CD4-positive, alpha-beta T cell treated with Interleukin-17A for 4 hours (primary cell): ENCODE measurements at regions not wholly inside any gene's neighbourhood (a gene's known extent, or its start where the extent isn't known, plus 50 kb on each side); places are given as distances from the start of the nearest gene placed in this dataset.
A peak's percentile ranks its signal among the peaks of the same experiment; 100 is the strongest.
"Not testable (repeated sequence)": the region's sequence is repeated elsewhere in the genome, so short reads cannot be mapped to it uniquely, and the experiment has no call there.

Experiments
- DNase-seq: peaks from one replicate; pipeline ENCODE4 v3.0.0-alpha.2; 2020; ENCODE audit warnings: mixed read lengths

DNA sequence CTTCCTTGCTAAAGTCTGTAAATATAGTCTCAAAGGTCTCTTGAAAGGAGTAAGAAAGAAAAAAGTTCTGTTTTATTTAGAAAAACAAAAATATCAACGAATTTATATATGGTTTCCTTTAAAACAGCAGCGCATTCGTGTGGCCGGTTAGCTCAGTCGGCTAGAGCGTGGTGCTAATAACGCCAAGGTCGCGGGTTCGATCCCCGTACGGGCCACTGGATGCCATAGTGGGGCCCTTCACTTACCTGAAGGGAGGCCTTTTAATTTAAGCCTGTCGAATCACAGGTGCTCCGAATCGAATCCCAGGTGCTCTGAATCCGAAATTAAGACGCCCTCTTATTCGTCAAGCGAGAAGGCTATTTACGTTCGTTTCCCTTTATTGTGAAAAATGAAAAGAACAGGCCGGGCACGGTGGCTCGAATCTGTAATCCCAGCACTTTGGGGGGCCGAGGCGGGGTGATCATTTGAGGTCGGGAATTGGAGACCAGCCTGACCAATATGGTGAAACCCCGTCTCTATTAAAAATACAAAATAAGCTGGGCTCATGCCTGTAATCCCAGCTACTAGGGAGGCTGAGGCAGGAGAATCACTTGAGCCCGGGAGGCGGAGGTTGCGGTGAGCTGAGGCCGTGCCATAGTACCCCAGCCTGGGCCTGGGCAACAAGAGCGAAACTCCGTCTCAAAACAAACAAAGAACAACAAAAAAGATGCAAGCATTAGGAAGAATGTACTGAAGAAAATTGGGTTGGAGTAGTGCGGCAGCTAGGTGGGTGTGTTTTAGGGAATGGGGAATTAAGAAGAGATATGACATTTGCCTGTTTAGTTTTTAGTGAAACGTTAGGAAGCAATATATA is 195.8 kb upstream of the ZNF184 start:
- DNase-seq = peak; percentile 32

DNA sequence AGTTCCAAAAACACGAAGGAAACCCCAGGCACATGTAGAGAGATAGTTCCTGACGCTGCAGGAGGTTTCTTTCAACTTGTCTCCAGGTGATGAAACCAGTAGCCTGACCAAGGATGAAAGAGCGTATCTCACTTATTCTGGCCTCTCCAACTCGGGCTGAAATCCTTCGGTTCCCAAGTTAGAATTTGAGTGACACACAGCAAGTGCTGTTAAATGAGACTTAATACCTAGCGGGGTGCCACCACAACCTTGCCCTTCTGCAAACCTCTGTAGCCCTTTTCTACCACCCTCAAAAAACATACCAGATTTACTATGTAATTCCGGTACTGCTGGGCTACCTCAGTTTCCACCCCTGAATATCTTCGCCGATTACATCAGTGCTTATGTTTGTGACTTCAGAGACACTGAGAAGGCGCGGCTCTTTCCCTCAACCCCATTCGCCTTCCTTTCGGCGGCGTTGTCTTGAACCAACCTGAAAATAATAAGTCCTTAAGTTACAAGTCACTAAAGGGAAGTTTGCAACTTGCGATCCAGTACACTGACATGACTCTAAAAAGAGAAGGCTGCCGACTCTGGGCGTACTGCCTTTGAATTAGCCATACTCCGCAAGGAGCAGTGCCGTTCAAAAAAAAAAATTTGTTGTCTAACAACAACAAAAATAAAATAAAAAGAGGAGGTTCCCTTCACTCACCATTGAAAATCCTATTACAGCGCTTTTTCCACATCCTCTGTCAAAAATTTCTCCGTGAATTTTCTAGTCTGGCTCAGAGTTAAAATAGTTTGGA is 194.9 kb upstream of the ZNF184 start:
- no peak for DNase-seq

DNA sequence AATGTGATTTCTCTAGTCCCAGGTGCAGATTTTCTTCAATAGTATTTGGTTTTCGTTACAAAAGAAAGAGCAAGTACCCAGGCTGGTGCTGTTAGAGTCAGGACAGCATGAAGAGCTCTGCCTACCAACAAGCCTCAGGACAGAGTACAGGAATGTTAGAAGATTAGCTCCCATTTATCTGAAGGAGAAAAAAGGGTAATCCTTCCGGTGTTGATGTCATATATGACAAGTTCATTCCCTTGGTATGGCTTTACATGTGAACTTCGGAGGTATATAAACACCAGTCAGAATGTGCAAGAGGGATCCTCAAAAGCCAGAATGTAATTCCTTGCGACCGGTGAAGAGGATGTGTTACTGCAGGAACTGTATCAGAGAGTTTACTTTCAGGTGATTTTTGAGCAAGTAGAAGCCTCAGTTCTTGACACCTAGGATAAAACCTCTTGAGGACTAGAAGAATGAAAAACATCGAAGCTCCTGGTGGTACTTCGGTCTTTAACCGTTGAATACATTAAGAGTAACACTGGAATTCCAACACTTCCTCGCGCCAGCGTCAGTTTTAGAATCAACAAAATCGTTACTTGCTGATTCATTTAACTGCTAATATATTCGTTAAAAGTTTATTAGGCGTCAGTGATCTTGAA is 194.2 kb upstream of the ZNF184 start:
- no peak for DNase-seq

DNA sequence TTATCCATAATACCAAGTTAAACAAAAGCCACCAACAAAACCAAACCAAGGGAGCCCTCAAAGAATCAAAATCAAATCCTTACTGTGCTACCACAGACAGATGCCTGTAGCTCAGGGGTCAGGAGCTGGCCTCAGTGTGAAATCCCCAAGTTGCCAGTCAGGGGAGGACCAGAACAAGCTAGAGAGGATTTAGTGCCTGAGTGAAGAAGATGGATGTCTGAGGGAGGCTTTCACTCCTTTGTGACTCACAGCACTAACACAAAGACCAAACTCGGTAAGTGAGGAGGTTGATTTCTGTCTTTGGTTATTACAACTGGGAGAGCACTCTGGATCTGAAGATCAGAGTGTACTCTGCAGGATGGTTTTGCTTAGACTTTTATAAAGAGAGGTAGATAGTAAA is 189.9 kb upstream of the ZNF184 start:
- DNase-seq = no peak

DNA sequence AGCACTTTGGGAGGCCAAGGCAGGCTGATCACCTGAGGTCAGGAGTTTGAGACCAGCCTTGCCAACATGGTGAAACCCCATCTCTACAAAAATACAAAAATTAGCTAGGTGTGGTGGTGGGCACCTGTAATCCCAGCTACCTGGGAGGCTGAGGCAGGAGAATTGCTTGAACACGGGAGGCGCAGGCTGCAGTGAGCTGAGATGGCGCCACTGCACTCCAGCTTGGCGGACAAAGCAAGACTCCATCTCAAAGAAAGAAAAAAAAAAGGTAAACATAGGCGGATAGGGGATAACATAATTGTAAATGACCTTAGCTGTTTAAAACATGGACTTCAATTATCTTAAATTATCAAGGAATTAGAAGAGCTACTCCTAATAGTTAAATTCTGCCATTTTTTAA is 189.3 kb upstream of the ZNF184 start:
- DNase-seq = not testable (repeated sequence)

DNA sequence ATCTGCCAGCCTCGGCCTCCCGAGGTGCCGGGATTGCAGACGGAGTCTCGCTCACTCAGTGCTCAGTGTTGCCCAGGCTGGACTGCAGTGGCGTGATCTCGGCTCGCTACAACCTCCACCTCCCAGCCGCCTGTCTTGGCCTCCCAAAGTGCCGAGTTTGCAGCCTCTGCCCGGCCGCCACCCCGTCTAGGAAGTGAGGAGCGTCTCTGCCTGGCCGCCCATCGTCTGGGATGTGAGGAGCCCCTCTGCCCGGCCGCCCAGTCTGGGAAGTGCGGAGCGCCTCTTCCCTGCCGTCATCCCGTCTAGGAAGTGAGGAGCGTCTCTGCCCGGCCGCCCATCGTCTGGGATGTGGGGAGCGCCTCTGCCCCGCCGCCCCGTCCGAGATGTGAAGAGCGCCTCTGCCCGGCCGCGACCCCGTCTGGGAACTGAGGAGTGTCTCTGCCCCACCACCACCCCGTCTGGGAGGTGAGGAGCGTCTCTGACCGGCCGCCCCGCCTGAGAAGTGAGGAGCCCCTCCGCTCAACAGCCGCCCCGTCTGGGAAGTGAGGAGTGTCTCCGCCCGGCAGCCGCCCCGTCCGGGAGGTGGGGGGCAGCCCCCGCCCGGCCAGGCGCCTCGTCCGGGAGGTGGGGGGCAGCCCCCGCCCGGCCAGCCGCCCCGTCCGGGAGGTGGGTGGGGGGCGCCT is 180.4 kb upstream of the ZNF184 start:
- DNase-seq = not testable (repeated sequence)

DNA sequence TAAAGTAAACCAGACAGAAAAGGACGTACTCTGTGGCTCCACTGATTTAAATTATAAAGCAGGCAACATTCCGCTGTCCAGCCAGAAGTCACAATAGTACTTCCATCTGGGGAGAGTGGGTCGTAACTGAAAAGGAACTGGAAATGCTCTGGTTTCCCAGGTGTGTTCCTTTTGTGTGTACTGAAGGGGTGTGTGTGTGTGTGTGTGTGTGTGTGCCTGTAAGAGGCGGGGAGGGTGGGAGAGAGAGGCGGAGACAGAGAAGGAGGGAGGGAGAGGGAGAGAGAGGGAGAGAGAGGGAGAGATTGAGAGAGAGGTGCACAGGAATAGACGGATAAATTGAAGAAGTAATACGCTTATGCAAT is 178.4 kb upstream of the ZNF184 start:
- DNase-seq = no peak

DNA sequence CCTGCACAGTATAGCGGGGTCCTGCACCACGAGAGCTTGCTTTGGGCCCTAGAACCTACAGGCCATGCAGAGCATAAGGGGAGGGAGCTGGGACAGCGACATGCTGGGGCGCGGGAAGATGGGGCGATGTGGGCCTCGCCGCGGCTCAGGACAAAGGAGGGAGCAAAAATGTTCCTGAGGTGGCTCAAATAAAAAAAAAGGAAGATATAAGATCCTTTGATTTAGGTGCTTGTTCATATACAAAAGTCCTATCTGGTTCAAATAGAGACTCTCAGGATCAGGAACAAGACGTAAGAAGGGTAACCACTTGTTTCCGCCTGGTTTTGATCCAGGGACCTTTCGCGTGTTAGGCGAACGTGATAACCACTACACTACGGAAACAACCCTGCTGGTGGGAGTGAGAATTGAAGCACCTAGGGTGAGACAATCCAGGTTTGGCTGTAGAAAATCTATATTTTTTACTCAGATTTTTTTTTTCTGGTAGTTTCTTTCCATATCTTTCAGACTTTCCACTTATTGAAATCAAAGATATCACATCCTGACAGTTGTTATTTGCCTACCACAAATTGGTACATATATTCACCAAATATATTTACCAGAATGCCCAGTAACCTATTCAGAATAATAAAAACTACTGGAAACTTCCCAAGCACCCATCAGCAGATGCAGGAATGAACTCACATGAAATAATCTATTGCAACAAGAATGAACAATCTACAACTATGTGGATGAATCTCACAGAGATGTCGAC is 177.9 kb upstream of the ZNF184 start:
- no peak for DNase-seq

DNA sequence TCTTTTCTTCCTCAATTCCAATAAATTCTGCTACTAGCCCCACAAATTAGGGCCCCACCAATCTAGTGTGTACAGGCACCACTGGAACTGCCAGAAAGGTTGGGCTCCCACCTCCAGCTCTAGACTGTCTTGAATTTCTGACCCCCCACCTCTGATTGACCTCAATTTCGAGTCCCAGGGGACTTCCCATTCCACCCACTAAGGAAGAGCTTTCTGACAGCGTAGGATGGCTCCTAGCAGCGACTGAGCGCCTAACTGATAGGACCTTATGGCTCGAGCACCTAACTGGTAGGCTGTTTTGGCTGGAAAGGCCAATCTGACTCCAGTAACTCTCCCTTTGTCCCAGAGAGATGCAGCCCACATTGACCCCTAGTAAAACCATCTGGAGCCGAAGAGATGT is 171.6 kb upstream of the ZNF184 start:
- DNase-seq = no peak

DNA sequence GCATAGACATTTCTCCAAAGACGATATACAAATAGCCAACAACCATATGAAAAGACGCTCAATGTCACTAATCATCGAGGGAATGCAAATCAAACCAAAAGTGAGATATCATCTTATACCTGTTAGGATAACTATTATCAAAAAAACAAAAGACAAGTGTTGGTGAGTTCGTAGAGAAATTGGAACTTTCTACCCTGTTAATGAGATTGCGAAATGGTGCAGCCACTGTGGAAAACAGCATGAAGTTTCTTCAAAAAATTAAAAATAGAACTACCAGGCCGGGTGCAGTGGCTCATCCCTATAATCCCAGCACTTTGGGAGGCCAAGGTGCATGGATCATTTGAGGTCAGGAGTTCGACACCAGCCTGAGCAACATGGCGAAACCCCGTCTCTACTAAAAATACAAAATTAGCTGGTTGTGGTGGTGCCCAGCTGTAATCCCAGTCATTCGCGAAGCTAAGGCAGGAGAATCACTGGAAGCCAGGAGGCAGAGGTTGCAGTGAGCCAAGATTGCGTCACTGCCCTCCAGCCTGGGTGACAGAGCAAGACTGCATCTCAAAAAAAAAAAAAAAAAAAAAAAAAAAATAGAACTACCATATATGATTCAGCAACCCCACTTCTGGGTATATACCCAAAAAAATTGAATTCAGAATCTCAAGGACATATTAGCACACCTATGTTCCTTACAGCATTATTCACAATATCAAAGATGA is 170.0 kb upstream of the ZNF184 start:
- DNase-seq = no peak

DNA sequence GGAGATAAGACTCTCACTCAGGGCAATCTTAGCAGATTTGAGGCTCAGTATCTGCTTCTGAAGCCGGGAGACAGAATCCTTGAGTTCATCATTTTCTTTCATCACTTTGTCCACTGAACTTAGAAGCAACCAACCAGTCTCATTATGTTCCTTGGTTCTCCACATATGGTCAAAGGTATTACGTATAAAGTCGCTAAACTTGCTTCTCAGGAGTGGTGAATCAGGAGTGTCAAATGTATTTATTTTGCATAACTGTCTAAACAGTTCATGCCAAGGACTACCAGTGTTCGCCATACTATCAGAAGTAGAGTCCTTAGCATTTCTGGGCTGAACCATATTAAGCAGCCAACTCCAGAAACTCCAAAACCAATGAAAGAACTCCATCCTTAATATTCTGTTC is 163.0 kb upstream of the ZNF184 start:
- not testable (repeated sequence) for DNase-seq

DNA sequence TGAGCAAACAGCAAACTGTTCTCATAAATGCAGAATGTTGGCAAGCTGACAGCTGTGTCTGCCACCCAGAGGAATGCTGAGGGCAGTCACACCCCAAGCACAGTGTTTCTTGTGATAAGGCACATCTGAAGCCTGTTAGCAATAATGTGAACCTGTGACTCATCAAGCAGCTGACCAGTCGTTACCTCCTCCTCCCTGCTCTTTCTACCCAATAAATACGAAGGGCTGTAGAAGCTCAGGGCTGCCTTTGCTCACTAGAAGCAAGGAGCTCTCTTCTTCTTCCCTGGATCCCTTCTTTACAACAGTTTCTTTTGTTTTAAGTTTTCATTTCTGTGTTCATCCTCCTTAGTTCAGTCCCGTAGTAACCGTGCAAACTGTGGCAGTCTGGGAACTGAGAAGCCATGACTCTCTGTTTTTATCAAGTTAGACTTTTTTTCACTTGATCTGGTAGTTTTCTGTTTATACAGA is 160.3 kb upstream of the ZNF184 start:
- not testable (repeated sequence) for DNase-seq

DNA sequence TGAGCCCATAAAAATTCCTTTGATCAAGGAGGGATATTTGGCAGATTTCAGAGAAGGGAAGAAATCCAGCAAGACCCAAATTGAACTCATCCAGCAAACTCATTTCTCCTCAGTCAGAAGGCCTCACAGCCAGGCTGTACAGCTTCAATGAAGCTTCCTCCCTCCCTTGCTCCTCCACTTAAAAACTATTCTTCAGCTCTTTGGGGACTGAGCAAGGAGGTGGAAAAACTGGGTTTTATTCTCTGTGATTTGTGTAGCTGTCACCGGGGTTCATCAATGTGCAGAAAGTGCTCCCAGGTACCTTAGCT is 158.7 kb upstream of the ZNF184 start:
- DNase-seq = no peak

DNA sequence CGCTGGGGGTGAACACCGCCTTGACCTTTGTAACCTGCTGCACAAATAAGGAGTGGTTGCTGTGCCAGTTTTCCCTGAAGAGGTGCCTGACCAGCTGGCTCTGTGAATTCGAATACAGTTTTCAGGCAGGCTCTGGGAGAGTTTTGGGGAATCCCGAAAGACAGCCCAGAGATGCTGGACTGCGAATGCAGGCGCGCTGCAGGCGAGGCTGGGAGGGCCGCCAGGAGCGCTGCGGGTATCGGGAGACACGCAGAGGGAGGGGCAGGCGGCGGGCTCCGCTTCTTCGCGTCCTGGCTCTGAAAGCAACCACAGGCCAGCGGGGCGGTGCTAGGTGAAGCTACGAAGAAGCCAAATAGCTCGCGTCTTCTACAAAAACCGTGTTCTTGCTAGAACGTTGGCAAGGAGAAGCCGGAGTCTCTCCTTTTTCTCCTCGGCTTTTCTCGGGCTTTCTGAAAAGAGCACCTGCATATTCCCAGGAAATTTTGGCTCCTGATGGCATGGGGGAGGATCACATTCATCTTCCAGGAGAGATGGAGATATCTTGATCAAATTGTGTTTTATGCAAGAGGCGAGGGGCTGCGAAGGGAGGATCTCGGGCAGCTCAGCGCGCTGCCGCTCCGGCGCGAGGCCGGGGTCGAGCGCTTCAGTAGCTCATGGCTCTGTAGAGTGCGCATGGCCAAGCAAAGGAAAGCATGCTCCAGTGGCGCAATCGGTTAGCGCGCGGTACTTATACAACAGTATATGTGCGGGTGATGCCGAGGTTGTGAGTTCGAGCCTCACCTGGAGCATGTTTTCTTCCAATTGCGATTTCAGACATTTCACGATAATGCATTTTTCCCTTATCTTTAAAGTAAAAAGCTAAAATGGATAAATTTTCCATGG is 158.1 kb upstream of the ZNF184 start:
- no peak for DNase-seq

DNA sequence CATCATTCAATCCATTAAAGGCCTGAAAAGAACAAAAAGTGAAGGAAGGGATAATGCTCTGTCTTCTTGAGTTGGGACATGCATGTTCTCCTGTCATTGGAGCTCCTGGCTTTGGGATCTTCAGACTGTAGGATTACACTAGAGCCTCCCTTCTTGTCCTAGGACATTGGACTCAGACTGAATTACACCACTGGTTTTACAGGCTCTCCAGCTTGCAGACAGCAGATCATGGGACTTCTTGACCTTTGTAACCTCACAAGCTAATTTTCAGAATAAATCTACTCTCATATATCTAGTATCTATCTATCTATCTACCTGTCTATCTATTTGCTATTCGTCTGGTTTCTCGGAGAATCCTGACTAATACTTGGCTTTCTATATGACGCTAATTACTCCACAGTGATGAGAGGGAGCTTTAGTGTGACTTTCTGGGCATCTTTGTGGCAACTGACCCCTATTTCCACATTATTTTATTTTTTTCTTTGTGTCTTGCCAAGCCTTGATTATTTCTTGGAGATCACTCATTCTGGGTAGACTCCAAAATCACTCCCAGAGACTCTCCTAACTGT is 151.9 kb upstream of the ZNF184 start:
- no peak for DNase-seq

DNA sequence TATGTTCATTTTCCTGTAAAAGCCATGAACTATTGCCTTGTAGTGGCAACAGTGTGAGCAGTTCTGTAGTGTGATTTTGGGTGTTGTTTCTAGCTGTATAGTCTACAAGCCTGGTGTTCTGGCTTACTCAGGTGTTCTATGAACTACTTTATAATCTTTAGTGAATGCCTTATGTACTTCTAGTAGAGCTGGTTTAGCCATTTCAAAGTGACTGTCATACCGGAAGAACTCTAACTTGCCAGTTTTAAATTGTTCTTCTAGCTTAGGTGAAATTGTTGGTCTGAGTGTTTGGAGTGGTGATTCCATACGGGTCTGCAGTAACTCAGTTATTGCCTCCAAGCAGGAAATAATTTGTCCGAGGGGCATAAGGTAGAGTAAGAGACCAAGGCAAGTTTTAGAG is 150.2 kb upstream of the ZNF184 start:
- no peak for DNase-seq

DNA sequence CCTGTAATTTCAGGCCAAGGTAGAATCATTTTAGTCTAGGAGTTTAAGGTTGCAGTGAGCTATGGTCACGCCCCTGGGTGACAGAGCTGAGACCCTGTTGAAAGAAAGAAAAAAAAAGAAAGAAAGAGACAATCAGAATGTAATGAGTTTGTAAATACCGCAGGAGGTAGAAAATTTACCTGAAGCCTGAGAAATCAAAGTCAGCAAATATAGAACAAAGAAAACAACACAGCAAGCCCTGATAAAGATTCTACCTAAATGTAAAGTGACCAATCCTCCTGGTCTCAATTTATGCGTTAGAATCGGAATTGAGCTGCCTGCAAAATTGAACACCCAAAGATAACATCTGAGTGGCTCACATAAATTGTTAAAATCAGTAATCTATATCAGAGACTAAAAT is 146.5 kb upstream of the ZNF184 start:
- no peak for DNase-seq

DNA sequence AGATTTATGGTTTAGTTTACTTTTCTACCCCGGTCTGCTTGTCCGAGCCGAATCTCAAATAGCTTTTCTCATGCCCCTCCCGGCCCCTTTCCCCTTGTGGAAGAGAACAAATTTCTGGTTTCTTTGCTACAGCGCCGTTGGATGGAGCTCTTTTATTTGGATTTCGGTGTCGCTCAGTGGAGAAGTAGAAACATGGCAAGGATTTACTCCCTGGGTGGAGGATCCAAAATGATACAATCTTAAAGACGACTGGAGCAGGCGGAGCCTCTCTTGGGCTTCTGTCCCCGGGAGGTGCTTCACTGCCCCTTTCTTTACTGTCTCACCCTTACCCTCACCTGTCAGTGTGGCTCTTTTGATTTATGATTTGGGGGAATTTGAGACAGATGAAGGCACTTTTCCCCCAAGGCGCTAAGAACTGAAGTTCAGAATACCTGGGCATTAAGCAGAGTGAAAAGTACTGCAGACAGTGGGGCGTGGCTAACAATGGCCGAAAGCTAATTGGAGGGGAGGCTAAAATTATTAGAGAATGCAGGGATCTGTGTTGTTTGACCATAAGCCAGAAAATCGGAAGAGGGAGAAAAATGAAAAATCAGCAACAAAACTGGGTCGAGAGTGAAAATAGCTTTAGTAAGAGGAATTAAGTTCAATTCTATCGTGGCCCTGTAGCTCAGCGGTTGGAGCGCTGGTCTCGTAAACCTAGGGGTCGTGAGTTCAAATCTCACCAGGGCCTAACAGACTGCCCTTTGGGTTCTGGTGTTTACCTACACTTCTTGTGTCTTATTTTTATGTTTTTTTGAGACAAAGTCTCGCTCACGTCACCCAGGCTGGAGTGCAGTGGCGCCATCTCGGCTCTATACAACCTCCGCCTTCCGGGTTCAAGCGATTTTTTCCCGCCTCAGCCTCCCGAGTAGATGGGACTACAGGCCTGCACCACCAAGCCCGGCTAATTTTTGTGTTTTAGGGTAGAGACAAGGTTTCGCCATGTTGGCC is 145.1 kb upstream of the ZNF184 start:
- no peak for DNase-seq

DNA sequence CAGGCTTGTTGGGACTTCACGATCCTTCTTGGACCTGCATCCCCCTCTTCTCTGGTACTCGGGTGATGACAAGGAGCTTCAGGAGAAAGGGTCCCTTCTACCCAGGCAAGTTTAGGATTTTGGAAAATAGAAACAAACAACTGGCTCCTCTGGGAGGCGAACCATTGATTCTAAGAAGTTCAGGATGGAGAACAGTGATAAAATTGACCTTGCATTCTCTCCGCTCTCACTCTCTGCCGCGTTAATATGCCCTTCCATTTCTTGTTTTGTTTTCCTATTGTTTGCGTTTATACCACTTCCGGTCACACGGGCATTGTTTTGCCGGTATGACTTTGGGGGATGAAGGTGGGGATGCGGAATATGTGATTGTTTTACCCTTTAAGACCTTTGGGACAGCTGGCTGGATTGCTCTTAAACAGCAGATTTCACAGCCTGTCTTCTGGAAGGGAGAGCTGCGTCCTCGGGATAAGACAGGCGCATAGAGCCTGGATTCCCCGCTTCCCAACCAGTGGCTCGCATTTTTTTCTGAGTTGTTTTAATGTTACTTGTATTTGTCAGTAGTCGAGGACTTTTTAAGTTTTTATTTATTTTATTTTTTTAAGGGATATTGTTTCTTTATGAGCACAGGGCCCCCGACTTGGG is 144.3 kb upstream of the ZNF184 start:
- DNase-seq = no peak
